Neuronal stem cell (in vitro differentiated cells): ENCODE measurements at regions not wholly inside any gene's neighbourhood (a gene's known extent, or its start where the extent isn't known, plus 50 kb on each side); places are given as distances from the start of the nearest gene placed in this dataset.

Source experiments
- DNase-seq: peaks from one replicate; pipeline ENCODE4 v3.0.0-alpha.2; 2013; ENCODE audit warnings: low spot score
- H2AFZ ChIP-seq: one replicate; pipeline ENCODE4 v1.6.1; 2013; ENCODE audit warnings: mild to moderate bottlenecking, low read length, inconsistent platforms
- H2AK5ac ChIP-seq: 2 replicates; pipeline ENCODE4 v1.6.1; 2013; ENCODE audit warnings: low read depth, mild to moderate bottlenecking, inconsistent platforms, low read length, moderate library complexity, mixed read lengths
- H2BK120ac ChIP-seq: 2 replicates; pipeline ENCODE4 v1.6.1; 2013; ENCODE audit warnings: low read depth, mild to moderate bottlenecking, inconsistent platforms, low read length, moderate library complexity, mixed read lengths
- H2BK12ac ChIP-seq: one replicate; pipeline ENCODE4 v1.6.1; 2013; ENCODE audit warnings: low read length, inconsistent platforms
- H2BK15ac ChIP-seq: 2 replicates; pipeline ENCODE4 v1.6.1; 2013; ENCODE audit warnings: mild to moderate bottlenecking, low read length, inconsistent platforms, mixed read lengths
- H2BK5ac ChIP-seq: one replicate; pipeline ENCODE4 v1.6.1; 2013; ENCODE audit warnings: inconsistent platforms, mild to moderate bottlenecking, low read length, moderate library complexity
- H3K14ac ChIP-seq: one replicate; pipeline ENCODE4 v1.6.1; 2013; ENCODE audit warnings: low read length, inconsistent platforms
- H3K18ac ChIP-seq: 2 replicates; pipeline ENCODE4 v1.6.1; 2013; ENCODE audit warnings: low read length, inconsistent platforms
- H3K23ac ChIP-seq: 2 replicates; pipeline ENCODE4 v1.6.1; 2013; ENCODE audit warnings: low read depth, mild to moderate bottlenecking, mixed read lengths, low read length, inconsistent platforms; ENCODE audit not compliant: poor library complexity
- H3K27ac ChIP-seq: replicated peaks from 3 replicates; pipeline ENCODE4 v1.5.1; 2013; ENCODE audit warnings: low read length, inconsistent platforms
- H3K27me3 ChIP-seq, 3 experiments: 2 replicates each; pipeline ENCODE4 v1.6.1; 2013; ENCODE audit warnings: low read length in 3 of 3, mild to moderate bottlenecking in 2 of 3, inconsistent platforms in 1 of 3, low read depth in 1 of 3, mixed read lengths in 1 of 3, moderate library complexity in 1 of 3; ENCODE audit not compliant: control insufficient read depth in 3 of 3, insufficient read depth in 3 of 3
- H3K36me3 ChIP-seq, 2 donors: replicated peaks in 1 of 2; 2 replicates each; pipeline ENCODE4 v1.6.1; 2013; ENCODE audit warnings: low read length in 2 of 2; ENCODE audit not compliant: control insufficient read depth in 2 of 2, insufficient read depth in 2 of 2
- H3K4ac ChIP-seq: 2 replicates; pipeline ENCODE4 v1.6.1; 2013; ENCODE audit warnings: inconsistent platforms, mild to moderate bottlenecking, low read length, moderate library complexity
- H3K4me1 ChIP-seq, 2 donors: 1 replicate in 1 of 2; 2 replicates in 1 of 2; pipeline ENCODE4 v1.6.1; 2013; ENCODE audit warnings: low read length in 2 of 2, low read depth in 1 of 2; ENCODE audit not compliant: control insufficient read depth in 2 of 2, insufficient read depth in 1 of 2
- H3K4me2 ChIP-seq: one replicate; pipeline ENCODE4 v1.6.1; 2013; ENCODE audit warnings: mild to moderate bottlenecking, low read length, inconsistent platforms; ENCODE audit not compliant: insufficient read depth, poor library complexity, severe bottlenecking
- H3K4me3 ChIP-seq, 2 donors: 2 replicates each; pipeline ENCODE4 v1.5.1; 2013; ENCODE audit warnings: low read length in 2 of 2, mild to moderate bottlenecking in 2 of 2, inconsistent platforms in 1 of 2, moderate library complexity in 1 of 2
- H3K79me1 ChIP-seq: one replicate; pipeline ENCODE4 v1.6.1; 2013; ENCODE audit warnings: low read depth, mild to moderate bottlenecking, inconsistent platforms, low read length, moderate library complexity
- H3K9ac ChIP-seq: one replicate; pipeline ENCODE4 v1.6.1; 2013; ENCODE audit warnings: mild to moderate bottlenecking, low read depth, low read length, inconsistent platforms; ENCODE audit not compliant: poor library complexity
- H3K9me3 ChIP-seq, 2 donors: replicated peaks in 1 of 2; 2 replicates each; pipeline versions ENCODE3 to v1.6.1; 2013; ENCODE audit warnings: low read length in 2 of 2, mild to moderate bottlenecking in 2 of 2, inconsistent platforms in 1 of 2, low read depth in 1 of 2, mixed read lengths in 1 of 2, moderate library complexity in 1 of 2; ENCODE audit not compliant: control insufficient read depth in 2 of 2, insufficient read depth in 1 of 2
- H4K8ac ChIP-seq: one replicate; pipeline ENCODE4 v1.6.1; 2013; ENCODE audit warnings: low read depth, mild to moderate bottlenecking, inconsistent platforms, low read length, moderate library complexity
- H4K91ac ChIP-seq: one replicate; pipeline ENCODE4 v1.6.1; 2013; ENCODE audit warnings: low read length, low read depth, mild to moderate bottlenecking, inconsistent platforms; ENCODE audit not compliant: poor library complexity
- WGBS, 2 donors: extraction: QIAGEN DNeasy Blood & Tissue Kit; methylation state at CpG; one replicate each; pipeline ENCODE4 v1.1.7; 2013; ENCODE audit warnings: missing lambda C conversion rate in 2 of 2, mixed read lengths in 1 of 2; ENCODE audit not compliant: insufficient read length in 2 of 2, insufficient replicate concordance in 1 of 2; ENCODE audit errors: extremely low coverage in 2 of 2; 5-methylcytosine and 5-hydroxymethylcytosine counted together

DNA sequence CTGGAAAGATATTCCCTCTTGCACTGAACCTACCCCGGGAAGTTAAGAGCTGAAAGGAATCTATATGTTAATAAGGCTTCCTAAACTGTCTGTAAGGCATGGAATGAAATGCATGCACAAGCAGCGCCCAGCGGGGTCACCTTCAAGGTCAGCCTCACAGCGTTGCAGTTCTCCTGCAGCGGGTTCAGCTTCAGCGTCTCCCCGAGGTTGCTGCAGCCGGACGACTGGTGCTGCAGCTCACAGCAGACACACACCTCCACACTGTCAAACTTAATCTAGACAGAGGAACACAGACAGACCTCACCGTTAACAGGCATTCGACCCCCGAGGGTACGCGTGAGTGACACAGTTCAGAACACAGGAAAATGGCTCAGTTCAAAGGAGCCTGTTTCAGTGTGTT lies 73.3 kb downstream of the NSMCE3 start:
- no peak overlapping the region for H3K9ac ChIP-seq
- H3K4me2 ChIP-seq: no peak overlapping the region
- WGBS, 2 donors: no CpG with 5 or more reads among the region's 14 CpGs
- no peak overlapping the region for H2BK15ac ChIP-seq
- no peak overlapping the region for H3K23ac ChIP-seq
- DNase-seq: no peak
- no peak overlapping the region for H2BK5ac ChIP-seq
- no peak overlapping the region for H2BK12ac ChIP-seq
- H3K36me3 ChIP-seq: no peaks in the 10 kb centered on the region
- H3K4me3 ChIP-seq: peak overlapping the region in 1 of 2 donors; percentile 42
- H2AK5ac ChIP-seq: no peak overlapping the region
- peak overlapping the region; percentile 59 for H2AFZ ChIP-seq
- no peak overlapping the region for H3K27ac ChIP-seq
- H2BK120ac ChIP-seq: no peak overlapping the region
- H3K18ac ChIP-seq: no peak overlapping the region
- H4K8ac ChIP-seq: no peak overlapping the region
- H3K4ac ChIP-seq: no peak overlapping the region
- peaks cover 0 to 7% of the 10 kb centered on the region in 2 donors for H3K4me1 ChIP-seq
- H3K79me1 ChIP-seq: peaks cover 2% of the 10 kb centered on the region
- H3K14ac ChIP-seq: no peak overlapping the region
- peaks cover 0 to 8% (median 0%) of the 10 kb centered on the region in 3 experiments for H3K27me3 ChIP-seq
- peaks cover 0 to 2% of the 10 kb centered on the region in 2 donors for H3K9me3 ChIP-seq
- H4K91ac ChIP-seq: no peak overlapping the region

DNA sequence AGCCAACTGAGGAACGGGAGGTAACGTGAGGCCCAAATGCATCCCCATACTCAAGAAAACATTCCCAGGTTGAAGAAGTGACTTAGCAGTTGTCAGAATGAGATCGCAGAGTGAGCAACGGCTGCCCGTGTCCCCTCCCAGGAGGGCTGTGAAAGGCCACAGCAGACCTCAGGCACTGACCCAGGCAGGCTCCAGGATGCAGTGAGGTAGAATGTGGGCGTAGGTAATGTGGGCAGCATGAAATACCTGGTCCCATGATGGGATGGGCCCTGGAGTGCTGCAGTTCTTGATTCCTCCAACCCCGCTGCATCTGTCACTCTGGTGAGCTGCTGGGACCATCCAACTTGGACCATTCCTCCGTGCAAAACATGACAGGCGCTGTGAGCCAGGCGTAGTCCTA lies 74.8 kb downstream of the NSMCE3 start:
- H3K4me3 ChIP-seq: no peak overlapping the region
- no peak overlapping the region for H3K18ac ChIP-seq
- no peaks in the 10 kb centered on the region for H3K36me3 ChIP-seq
- DNase-seq: no peak
- no peak overlapping the region for H3K23ac ChIP-seq
- no peak overlapping the region for H3K4ac ChIP-seq
- WGBS, 2 donors: no CpG with 5 or more reads among the region's 10 CpGs
- H2BK15ac ChIP-seq: no peak overlapping the region
- no peak overlapping the region for H2BK5ac ChIP-seq
- no peak overlapping the region for H2BK120ac ChIP-seq
- no peak overlapping the region for H4K91ac ChIP-seq
- no peak overlapping the region for H3K4me2 ChIP-seq
- no peak overlapping the region for H3K14ac ChIP-seq
- H2BK12ac ChIP-seq: no peak overlapping the region
- peaks cover 0 to 2% of the 10 kb centered on the region in 2 donors for H3K9me3 ChIP-seq
- H4K8ac ChIP-seq: no peak overlapping the region
- no peak overlapping the region for H3K27ac ChIP-seq
- peaks cover 2% of the 10 kb centered on the region for H3K79me1 ChIP-seq
- no peak overlapping the region for H3K9ac ChIP-seq
- H2AK5ac ChIP-seq: no peak overlapping the region
- peaks cover 0 to 8% (median 0%) of the 10 kb centered on the region in 3 experiments for H3K27me3 ChIP-seq
- no peak overlapping the region for H2AFZ ChIP-seq
- peaks cover 0 to 7% of the 10 kb centered on the region in 2 donors for H3K4me1 ChIP-seq

DNA sequence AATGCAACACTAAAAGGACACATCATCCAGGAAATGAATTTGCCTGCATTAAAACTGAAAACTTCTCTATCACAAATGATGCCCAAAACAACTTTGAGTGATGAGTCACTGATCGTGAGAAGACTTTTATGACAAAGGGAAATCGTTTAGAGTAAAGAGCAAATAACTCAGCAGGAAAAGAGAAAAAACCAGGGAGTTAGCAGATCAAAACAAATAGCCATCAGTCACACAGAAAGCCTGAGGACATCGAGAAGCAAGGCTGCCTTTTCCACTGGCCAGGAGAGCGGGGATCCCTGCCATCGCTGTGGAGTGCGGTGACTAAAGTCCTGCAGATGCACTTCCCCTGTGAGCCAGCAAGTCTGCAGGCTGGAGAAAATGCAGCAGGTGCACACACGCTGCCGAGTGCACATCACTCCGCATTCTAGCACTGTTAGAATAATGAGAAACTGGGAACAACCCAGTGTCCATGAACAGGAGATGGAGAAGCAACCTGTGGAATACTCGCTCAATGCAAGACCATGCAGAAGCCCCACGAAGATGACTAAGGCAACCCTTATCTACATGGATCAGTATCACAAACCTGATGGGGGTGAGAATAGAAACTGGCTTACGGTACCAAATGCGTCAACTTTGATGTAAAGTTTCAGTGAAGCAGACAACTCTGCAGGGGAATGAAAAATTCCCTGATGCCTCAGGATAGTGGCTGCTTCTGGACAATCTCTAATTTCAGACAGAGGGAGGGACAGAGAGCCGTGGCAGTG lies 86.4 kb downstream of the NSMCE3 start:
- Histone ChIP-seq H2BK120ac (no peak overlapping the region), H2AFZ (peak overlapping the region; percentile 25), H2BK5ac (no peak overlapping the region), H3K27me3 (no peaks in the 10 kb centered on the region), H2BK15ac (no peak overlapping the region), H3K23ac (no peak overlapping the region), H3K18ac (peak overlapping the region; percentile 45), H3K4ac (no peak overlapping the region), H3K4me2 (no peak overlapping the region), H2BK12ac (no peak overlapping the region), H3K27ac (no peak overlapping the region), H2AK5ac (no peak overlapping the region), H4K91ac (no peak overlapping the region), H3K9ac (no peak overlapping the region), H3K4me1 (peaks cover 0 to 3% of the 10 kb centered on the region in 2 donors), H3K14ac (no peak overlapping the region), H3K36me3 (no peaks in the 10 kb centered on the region), H3K4me3 (no peak overlapping the region), H3K79me1 (no peaks in the 10 kb centered on the region), H4K8ac (no peak overlapping the region), H3K9me3 (no peaks in the 10 kb centered on the region)
- no CpG with 5 or more reads among the region's 14 CpGs for WGBS, 2 donors
- no peak for DNase-seq

DNA sequence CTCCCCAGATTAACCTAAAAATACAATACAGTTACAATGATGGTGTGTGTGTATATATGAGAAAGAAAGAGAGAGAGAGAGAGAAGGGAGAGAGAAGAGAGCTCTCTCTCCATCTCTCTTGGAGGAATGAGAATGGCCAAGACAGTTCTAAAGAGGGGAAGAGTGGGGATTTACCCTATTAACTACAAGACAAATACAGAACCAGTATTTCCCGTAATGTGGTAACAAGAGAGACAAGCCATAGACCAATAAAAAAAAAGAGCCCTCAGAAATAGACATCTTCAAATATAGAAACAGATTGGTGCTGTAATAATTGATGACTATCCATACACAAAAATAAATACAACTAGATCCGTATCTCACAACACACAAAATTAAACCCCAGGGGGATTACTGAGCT lies 87.0 kb downstream of the NSMCE3 start:
- H3K4me1 ChIP-seq: peaks cover 0 to 3% of the 10 kb centered on the region in 2 donors
- no peak overlapping the region for H3K4ac ChIP-seq
- no peak overlapping the region for H3K23ac ChIP-seq
- no CpG with 5 or more reads among the region's 2 CpGs for WGBS, 2 donors
- H2AFZ ChIP-seq: no peak overlapping the region
- no peak overlapping the region for H3K18ac ChIP-seq
- H3K4me3 ChIP-seq: no peak overlapping the region
- H2BK5ac ChIP-seq: no peak overlapping the region
- no peak overlapping the region for H4K91ac ChIP-seq
- H4K8ac ChIP-seq: no peak overlapping the region
- no peak overlapping the region for H2AK5ac ChIP-seq
- no peak overlapping the region for H2BK15ac ChIP-seq
- H3K27ac ChIP-seq: no peak overlapping the region
- H3K4me2 ChIP-seq: no peak overlapping the region
- no peak overlapping the region for H3K14ac ChIP-seq
- H3K79me1 ChIP-seq: no peaks in the 10 kb centered on the region
- no peaks in the 10 kb centered on the region for H3K36me3 ChIP-seq
- H2BK12ac ChIP-seq: no peak overlapping the region
- H3K27me3 ChIP-seq: no peaks in the 10 kb centered on the region
- no peak for DNase-seq
- no peak overlapping the region for H3K9ac ChIP-seq
- H2BK120ac ChIP-seq: no peak overlapping the region
- no peaks in the 10 kb centered on the region for H3K9me3 ChIP-seq
